Endothelial cell of umbilical vein (primary cell): ENCODE measurements at regions not wholly inside any gene's neighbourhood (a gene's known extent, or its start where the extent isn't known, plus 50 kb on each side); places are given as distances from the start of the nearest gene placed in this dataset.

Experiments
- BruUV-seq: library from RNA; stranded (reverse); fragments of 400-500 nt; replicated peaks from 2 replicates; lab custom pipeline; 2021; lab: Mats Ljungman, UMichigan
- CTCF ChIA-PET: fragments of 300-600, 350-600 bp; sonication (Branson Sonifier 250); formaldehyde crosslinking; loops from one replicate; lab custom pipeline; 2021; ENCODE audit warnings: antibody characterized with exemption, inconsistent platforms; lab: Charles Lee
- POLR2A ChIA-PET: fragments of 300-600, 350-600 bp; sonication (Branson Sonifier 250); formaldehyde crosslinking; loops from one replicate; lab custom pipeline; 2021; ENCODE audit warnings: antibody characterized with exemption, inconsistent platforms; lab: Charles Lee
- DNase-seq: peaks from one replicate; pipeline ENCODE4 v3.0.0-alpha.2; 2011; ENCODE audit warnings: low read depth, low spot score
- FAIRE-seq: peaks from 2 replicates; lab custom pipeline; 2011; peaks lifted over from hg19 to GRCh38; lab: Jason Lieb, UNC
- H2AFZ ChIP-seq: 2 replicates; pipeline ENCODE4 v1.6.0; 2012; ENCODE audit warnings: low read depth, low read length, control low read depth, inconsistent platforms
- H3K27ac ChIP-seq: 2 replicates; pipeline ENCODE4 v1.5.1; 2011; ENCODE audit warnings: low read depth, mild to moderate bottlenecking, control low read depth, low read length, moderate library complexity; ENCODE audit not compliant: insufficient read depth
- H3K27me3 ChIP-seq, 2 experiments: 2 replicates each; pipeline versions ENCODE4 v1.6.0 to v1.6.1; 2011; ENCODE audit warnings: low read length in 2 of 2, mixed read lengths in 1 of 2; ENCODE audit not compliant: control insufficient read depth in 2 of 2, insufficient read depth in 2 of 2
- H3K36me3 ChIP-seq, 2 experiments: 2 replicates in 1 of 2; 3 replicates in 1 of 2; pipeline ENCODE4 v1.5.1; 2011; ENCODE audit warnings: low read length in 2 of 2, mild to moderate bottlenecking in 1 of 2, moderate library complexity in 1 of 2; ENCODE audit not compliant: control insufficient read depth in 2 of 2, insufficient read depth in 2 of 2; ENCODE audit errors: extremely low read depth in 1 of 2
- H3K4me1 ChIP-seq: 3 replicates; pipeline ENCODE4 v1.5.1; 2011; ENCODE audit warnings: mild to moderate bottlenecking, low read length; ENCODE audit not compliant: control insufficient read depth, insufficient read depth; ENCODE audit errors: extremely low read depth
- H3K4me2 ChIP-seq: 2 replicates; pipeline ENCODE4 v1.6.1; 2011; ENCODE audit warnings: low read length, control low read depth, mixed read lengths; ENCODE audit not compliant: insufficient read depth
- H3K4me3 ChIP-seq, 3 experiments: fragments of 200-600 bp in 1 of 3; sonication (generic), shearing (Covaris generic) in 1 of 3; replicated peaks in 1 of 3; 2 replicates each; pipeline ENCODE4 v1.5.1; 2011 to 2016; ENCODE audit warnings: control low read depth in 3 of 3, low read length in 3 of 3, mild to moderate bottlenecking in 2 of 3, inconsistent platforms in 1 of 3, low read depth in 1 of 3, moderate library complexity in 1 of 3; ENCODE audit not compliant: insufficient read depth in 1 of 3
- H3K79me2 ChIP-seq: 2 replicates; pipeline ENCODE4 v1.6.0; 2012; ENCODE audit warnings: low read length, inconsistent platforms; ENCODE audit not compliant: control insufficient read depth, insufficient read depth
- H3K9ac ChIP-seq: replicated peaks from 2 replicates; pipeline ENCODE3; 2011; ENCODE audit warnings: low read length, control low read depth; ENCODE audit not compliant: insufficient read depth; ENCODE audit errors: extremely low read depth
- H3K9me1 ChIP-seq: replicated peaks from 3 replicates; pipeline ENCODE4 v1.6.0; 2011; ENCODE audit warnings: mild to moderate bottlenecking, low read length; ENCODE audit not compliant: control insufficient read depth, insufficient read depth; ENCODE audit errors: extremely low read depth
- H3K9me3 ChIP-seq: replicated peaks from 2 replicates; pipeline ENCODE4 v1.5.1; 2012; ENCODE audit warnings: low read length, inconsistent platforms; ENCODE audit not compliant: control insufficient read depth, insufficient read depth
- H4K20me1 ChIP-seq: replicated peaks from 2 replicates; pipeline ENCODE3; 2011; ENCODE audit warnings: mild to moderate bottlenecking, low read length; ENCODE audit not compliant: control insufficient read depth, insufficient read depth; ENCODE audit errors: extremely low read depth
- CTCF ChIP-seq, 2 donors: IDR thresholded peaks; 1 replicate in 1 of 2; 2 replicates in 1 of 2; pipeline ENCODE4 v1.5.1; 2011; ENCODE audit warnings: low read length in 2 of 2, mild to moderate bottlenecking in 2 of 2, moderate library complexity in 2 of 2, control low read depth in 1 of 2, inconsistent platforms in 1 of 2, low read depth in 1 of 2; ENCODE audit not compliant: insufficient read depth in 1 of 2; ENCODE audit errors: extremely low read depth in 1 of 2
- EZH2 ChIP-seq: IDR thresholded peaks from 2 replicates; pipeline ENCODE4 v1.6.1; 2012; ENCODE audit warnings: borderline replicate concordance, low read depth, mild to moderate bottlenecking, moderate library complexity, low read length, inconsistent platforms; ENCODE audit not compliant: severe bottlenecking
- FOS ChIP-seq: IDR thresholded peaks from 2 replicates; pipeline ENCODE4 v1.6.1; 2011; ENCODE audit warnings: mild to moderate bottlenecking, low read length, moderate library complexity, borderline replicate concordance; ENCODE audit not compliant: insufficient read depth
- GATA2 ChIP-seq: IDR thresholded peaks from 2 replicates; pipeline ENCODE4 v1.7.0; 2011; ENCODE audit warnings: low read depth, mild to moderate bottlenecking, moderate library complexity, mixed read lengths, low read length; ENCODE audit not compliant: insufficient read length, insufficient read depth
- JUN ChIP-seq: IDR thresholded peaks from 2 replicates; pipeline ENCODE4 v1.6.1; 2011; ENCODE audit warnings: borderline replicate concordance, low read depth; ENCODE audit not compliant: insufficient read length, insufficient read depth
- MAX ChIP-seq: IDR thresholded peaks from 2 replicates; pipeline ENCODE4 v1.6.1; 2011; ENCODE audit not compliant: insufficient read depth, insufficient read length
- MYC ChIP-seq: IDR thresholded peaks from one replicate; pipeline ENCODE4 v1.6.1; 2011; ENCODE audit warnings: mild to moderate bottlenecking, low read depth, low read length
- POLR2A ChIP-seq: IDR thresholded peaks from 2 replicates; pipeline ENCODE4 v1.6.1; 2012; ENCODE audit warnings: low read depth, mild to moderate bottlenecking, control low read depth, low read length
- POLR2AphosphoS5 ChIP-seq: IDR thresholded peaks from 2 replicates; pipeline ENCODE4 v1.6.1; 2012; ENCODE audit warnings: low read depth, mild to moderate bottlenecking, control low read depth, low read length, moderate library complexity; ENCODE audit not compliant: insufficient read depth
- dilution Hi-C: fragments of 300-500 bp; cut with MboI; formaldehyde crosslinking; loops from one replicate; pipeline ENCODE4 v1.15.0; 2019; ENCODE audit warnings: low sequenced_read_pairs; ENCODE audit not compliant: extremely low pct_ligation_motif_present
- intact Hi-C: fragments of 100-400 bp; cut with micrococcal nuclease; formaldehyde crosslinking; loops from one replicate; pipeline ENCODE4 v1.10.0; 2022

GRCh38 chr1:208628022-208628914 lies 384.1 kb upstream of the PLXNA2 start:
- no peaks in the 10 kb centered on the region for H3K27me3 ChIP-seq
- ChIA-PET POLR2A (no interaction called here), CTCF (no interaction called here)
- dilution Hi-C loops, result no loop called here
- H3K79me2 ChIP-seq, result no peaks in the 10 kb centered on the region
- H3K36me3 ChIP-seq, result no peaks in the 10 kb centered on the region
- H4K20me1 ChIP-seq, result no peaks in the 10 kb centered on the region
- no peak for DNase-seq
- no peaks in the 10 kb centered on the region for H3K9me3 ChIP-seq
- BruUV-seq, result no TSS peak
- H3K4me1 ChIP-seq, result no peaks in the 10 kb centered on the region
- no peak overlapping the region for H3K9ac ChIP-seq
- no peak overlapping the region for H3K27ac ChIP-seq
- H2AFZ ChIP-seq, result no peak overlapping the region
- H3K4me3 ChIP-seq, result no peak overlapping the region
- H3K4me2 ChIP-seq, result no peak overlapping the region
- TF ChIP-seq MAX, result no peak
- TF ChIP-seq FOS, result no peak
- TF ChIP-seq POLR2A, result no peak
- TF ChIP-seq GATA2, result no peak
- no peak for TF ChIP-seq EZH2
- TF ChIP-seq POLR2AphosphoS5, result no peak
- no peak for TF ChIP-seq CTCF (IDR thresholded peaks at IDR 0.05; ENCODE audit: extremely low read depth in 1 of 2, insufficient read depth in 1 of 2, low read depth in 1 of 2, low read length in 2 of 2)
- TF ChIP-seq JUN, result no peak
- no peak for TF ChIP-seq MYC
- no peaks in the 10 kb centered on the region for H3K9me1 ChIP-seq
- no peak for FAIRE-seq
- intact Hi-C loops, result no loop called here
